Embryonic facial prominence (tissue), 1 donor: ENCODE measurements at regions not wholly inside any gene's neighbourhood (a gene's known extent, or its start where the extent isn't known, plus 50 kb on each side); places are given as distances from the start of the nearest gene placed in this dataset.
"Not testable (repeated sequence)": the region's sequence is repeated elsewhere in the genome, so short reads cannot be mapped to it uniquely, and the experiment has no call there.

ENCODE experiments used
- DNase-seq: peaks from one replicate; pipeline ENCODE4 v3.0.0-alpha.2; 2016; ENCODE audit errors: extremely low spot score

GRCh38 chr2:208929894-208930427 is 493.9 kb upstream of the MAP2 start:
- no peak for DNase-seq

- no peak for DNase-seq
These were observed 488.3 kb upstream of the MAP2 start for GRCh38 chr2:208935531-208935930.

- DNase-seq = no peak
These were observed 486.3 kb upstream of the MAP2 start for GRCh38 chr2:208937521-208937920.

- no peak for DNase-seq
These were observed 484.0 kb upstream of the MAP2 start for GRCh38 chr2:208939852-208940251.

- DNase-seq = no peak
These were observed 478.1 kb upstream of the MAP2 start for GRCh38 chr2:208945719-208946256.

- no peak for DNase-seq
These were observed 475.8 kb upstream of the MAP2 start for GRCh38 chr2:208948073-208948472.

GRCh38 chr2:208970070-208970469 is 453.8 kb upstream of the MAP2 start:
- no peak for DNase-seq

- DNase-seq = no peak
These were observed 446.3 kb upstream of the MAP2 start for GRCh38 chr2:208977582-208977981.

GRCh38 chr2:208978946-208979345 is 444.9 kb upstream of the MAP2 start:
- DNase-seq = no peak

GRCh38 chr2:208980321-208980720 is 443.5 kb upstream of the MAP2 start:
- DNase-seq = no peak

GRCh38 chr2:208982831-208983230 is 441.0 kb upstream of the MAP2 start:
- DNase-seq = no peak

- DNase-seq = no peak
These were observed 440.4 kb upstream of the MAP2 start for GRCh38 chr2:208983486-208983885.

- no peak for DNase-seq
These were observed 439.3 kb upstream of the MAP2 start for GRCh38 chr2:208984376-208985090.

GRCh38 chr2:208985644-208986043 is 438.2 kb upstream of the MAP2 start:
- no peak for DNase-seq

- DNase-seq = no peak
These were observed 433.1 kb upstream of the MAP2 start for GRCh38 chr2:208990716-208991115.

- DNase-seq = no peak
These were observed 423.9 kb upstream of the MAP2 start for GRCh38 chr2:208999911-209000310.

- DNase-seq = no peak
These were observed 421.8 kb upstream of the MAP2 start for GRCh38 chr2:209002054-209002453.

GRCh38 chr2:209005371-209005770 is 418.5 kb upstream of the MAP2 start:
- DNase-seq = no peak

- no peak for DNase-seq
These were observed 415.1 kb upstream of the MAP2 start for GRCh38 chr2:209008636-209009287.

GRCh38 chr2:209018633-209019032 is 405.2 kb upstream of the MAP2 start:
- not testable (repeated sequence) for DNase-seq

GRCh38 chr2:209029249-209029648 is 394.6 kb upstream of the MAP2 start:
- DNase-seq = no peak

GRCh38 chr2:209044307-209044706 is 379.5 kb upstream of the MAP2 start:
- DNase-seq = no peak

GRCh38 chr2:209046163-209046562 is 377.7 kb upstream of the MAP2 start:
- no peak for DNase-seq
